ENCODE measurements at regions not wholly inside any gene's neighbourhood (a gene's known extent, or its start where the extent isn't known, plus 50 kb on each side); places are given as distances from the start of the nearest gene placed in this dataset.

DNA sequence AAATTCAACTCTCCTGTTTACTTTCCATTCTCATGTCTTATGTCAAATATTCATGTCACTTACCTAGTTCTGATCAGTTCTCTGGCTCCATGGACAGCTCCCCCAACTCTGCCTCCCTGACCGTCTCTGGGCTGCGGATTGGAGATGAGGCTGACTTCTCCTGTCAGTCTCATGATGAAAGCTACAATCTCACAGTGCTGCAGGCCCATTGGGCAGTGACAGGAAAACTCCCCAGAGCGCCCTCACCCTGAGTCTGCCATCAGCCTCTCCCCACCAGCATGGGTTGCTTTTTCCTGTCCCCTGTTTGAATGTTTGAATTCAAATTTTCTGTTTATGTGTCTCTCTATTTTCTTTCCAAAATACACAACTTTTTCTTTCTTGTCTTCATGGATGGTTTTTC lies 63.8 kb upstream of the TOP3B start:
- H3K4me2 ChIP-seq (ENCODE audit: low read length) = no peak overlapping the region
- no CpG with 5 or more reads among the region's 3 CpGs for WGBS (ENCODE audit: extremely low coverage, insufficient coverage, low lambda C conversion rate)
- no peaks in the 10 kb centered on the region for H3K79me1 ChIP-seq (ENCODE audit: low read length)
- H3K36me3 ChIP-seq (ENCODE audit: control insufficient read depth, insufficient read depth, low read length) = no peaks in the 10 kb centered on the region
- no peak overlapping the region for H2AK5ac ChIP-seq (ENCODE audit: low read length)
- H2BK5ac ChIP-seq (ENCODE audit: low read length) = no peak overlapping the region
- no peak overlapping the region for H2BK15ac ChIP-seq (replicated peaks; ENCODE audit: low read depth)
- H3K79me2 ChIP-seq (ENCODE audit: control insufficient read depth, insufficient read depth, low read length) = no peaks in the 10 kb centered on the region
- no peak overlapping the region for H3K4me3 ChIP-seq (ENCODE audit: low read length)
- no peaks in the 10 kb centered on the region for H3K4me1 ChIP-seq (ENCODE audit: control insufficient read depth, low read depth, low read length)
- no peak for DNase-seq
- no peak overlapping the region for H3K9ac ChIP-seq (ENCODE audit: low read length)
- H3K23ac ChIP-seq (ENCODE audit: low read length) = no peak overlapping the region
- no peak overlapping the region for H2BK120ac ChIP-seq (ENCODE audit: low read depth, low read length)
- no peak overlapping the region for H4K5ac ChIP-seq (ENCODE audit: low read length)
- H3K27ac ChIP-seq (ENCODE audit: low read depth, low read length) = no peak overlapping the region
- H3K4ac ChIP-seq (ENCODE audit: low read depth, low read length) = no peak overlapping the region
- no peak overlapping the region for H3K18ac ChIP-seq (ENCODE audit: low read length)
- H3K27me3 ChIP-seq (ENCODE audit: insufficient read depth, low read length, poor library complexity) = peaks cover 4% of the 10 kb centered on the region
- no peak overlapping the region for H3K56ac ChIP-seq (ENCODE audit: low read length)
- H4K8ac ChIP-seq (ENCODE audit: low read depth, low read length) = no peak overlapping the region

DNA sequence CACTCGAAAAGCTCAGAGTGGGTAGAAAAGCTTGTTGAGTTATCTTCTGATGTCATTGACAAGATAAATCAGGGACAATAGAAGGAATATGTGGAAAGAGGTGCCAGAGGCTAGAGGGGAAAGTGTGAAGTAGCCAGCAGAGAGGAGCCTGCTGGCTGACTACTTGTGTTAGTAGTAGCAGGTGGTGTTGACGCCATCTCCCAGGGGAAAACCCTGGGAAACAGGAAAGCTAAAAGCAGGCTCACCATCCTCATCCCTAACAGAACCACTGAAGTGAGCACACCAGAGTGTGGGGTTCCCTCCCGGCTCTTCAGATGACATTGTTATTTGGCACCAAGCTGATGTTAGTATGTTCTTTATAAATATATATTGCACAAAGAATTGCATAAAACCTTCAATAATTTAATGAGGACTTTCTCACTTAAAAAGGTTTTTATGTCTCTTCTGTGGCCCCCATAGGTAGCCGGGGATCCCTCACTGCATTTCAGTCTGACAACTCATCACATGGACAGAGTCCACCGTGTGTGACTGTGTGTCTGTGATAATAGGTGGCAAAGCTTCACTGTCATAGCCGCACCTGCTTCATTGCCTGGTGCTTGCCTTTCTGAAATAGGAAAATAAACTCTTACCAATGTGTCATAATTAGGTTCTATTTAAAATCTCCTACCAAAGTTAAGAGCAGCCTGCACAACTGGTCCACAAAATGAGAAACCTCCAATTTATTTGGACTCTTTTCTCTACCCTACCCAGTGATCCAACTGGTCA lies 63.2 kb upstream of the TOP3B start:
- Histone ChIP-seq H3K4me1 (ENCODE audit: control insufficient read depth, low read depth, low read length) (no peaks in the 10 kb centered on the region), H2BK120ac (ENCODE audit: low read depth, low read length) (no peak overlapping the region), H3K23ac (ENCODE audit: low read length) (no peak overlapping the region), H3K4me2 (ENCODE audit: low read length) (no peak overlapping the region), H4K5ac (ENCODE audit: low read length) (no peak overlapping the region), H3K4me3 (ENCODE audit: low read length) (no peak overlapping the region), H2BK15ac (replicated peaks; ENCODE audit: low read depth) (no peak overlapping the region), H3K27me3 (ENCODE audit: insufficient read depth, low read length, poor library complexity) (peaks cover 4% of the 10 kb centered on the region), H3K79me2 (ENCODE audit: control insufficient read depth, insufficient read depth, low read length) (no peaks in the 10 kb centered on the region), H3K79me1 (ENCODE audit: low read length) (no peaks in the 10 kb centered on the region), H4K8ac (ENCODE audit: low read depth, low read length) (no peak overlapping the region), H3K56ac (ENCODE audit: low read length) (no peak overlapping the region), H3K9ac (ENCODE audit: low read length) (no peak overlapping the region), H3K36me3 (ENCODE audit: control insufficient read depth, insufficient read depth, low read length) (no peaks in the 10 kb centered on the region), H3K27ac (ENCODE audit: low read depth, low read length) (no peak overlapping the region), H2AK5ac (ENCODE audit: low read length) (no peak overlapping the region), H2BK5ac (ENCODE audit: low read length) (no peak overlapping the region), H3K18ac (ENCODE audit: low read length) (no peak overlapping the region), H3K4ac (ENCODE audit: low read depth, low read length) (no peak overlapping the region)
- no peak for DNase-seq
- WGBS (ENCODE audit: extremely low coverage, insufficient coverage, low lambda C conversion rate) = no CpG with 5 or more reads among the region's 6 CpGs

DNA sequence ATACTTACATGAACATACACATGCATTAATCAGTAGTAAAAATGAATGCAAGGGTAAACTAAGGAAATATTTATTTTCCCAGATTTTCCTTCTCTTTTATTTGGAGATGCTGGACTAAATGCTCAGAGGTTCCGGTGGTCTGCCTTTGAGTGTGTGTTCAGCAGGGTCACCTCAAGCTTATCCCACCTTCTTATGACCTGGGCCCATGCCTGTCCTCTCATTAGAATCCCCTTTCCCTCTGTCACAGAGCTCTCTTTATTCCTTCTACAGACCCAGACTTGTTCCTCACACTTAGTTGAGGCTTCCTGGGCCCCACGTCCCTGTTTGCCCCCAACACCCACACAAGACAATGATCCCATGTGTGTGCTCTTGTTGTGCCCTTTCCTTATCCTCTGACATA lies 61.6 kb upstream of the TOP3B start:
- Histone ChIP-seq H4K8ac (ENCODE audit: low read depth, low read length) (no peak overlapping the region), H3K27ac (ENCODE audit: low read depth, low read length) (no peak overlapping the region), H3K9ac (ENCODE audit: low read length) (no peak overlapping the region), H4K5ac (ENCODE audit: low read length) (no peak overlapping the region), H2BK5ac (ENCODE audit: low read length) (no peak overlapping the region), H3K4ac (ENCODE audit: low read depth, low read length) (no peak overlapping the region), H3K27me3 (ENCODE audit: insufficient read depth, low read length, poor library complexity) (peaks cover 4% of the 10 kb centered on the region), H3K23ac (ENCODE audit: low read length) (no peak overlapping the region), H3K4me2 (ENCODE audit: low read length) (no peak overlapping the region), H3K4me3 (ENCODE audit: low read length) (no peak overlapping the region), H2BK15ac (replicated peaks; ENCODE audit: low read depth) (no peak overlapping the region), H3K4me1 (ENCODE audit: control insufficient read depth, low read depth, low read length) (no peaks in the 10 kb centered on the region), H2AK5ac (ENCODE audit: low read length) (no peak overlapping the region), H2BK120ac (ENCODE audit: low read depth, low read length) (no peak overlapping the region), H3K79me1 (ENCODE audit: low read length) (no peaks in the 10 kb centered on the region), H3K79me2 (ENCODE audit: control insufficient read depth, insufficient read depth, low read length) (no peaks in the 10 kb centered on the region), H3K18ac (ENCODE audit: low read length) (no peak overlapping the region), H3K36me3 (ENCODE audit: control insufficient read depth, insufficient read depth, low read length) (no peaks in the 10 kb centered on the region), H3K56ac (ENCODE audit: low read length) (no peak overlapping the region)
- no peak for DNase-seq
- no CpG with 5 or more reads among the region's 2 CpGs for WGBS (ENCODE audit: extremely low coverage, insufficient coverage, low lambda C conversion rate)

DNA sequence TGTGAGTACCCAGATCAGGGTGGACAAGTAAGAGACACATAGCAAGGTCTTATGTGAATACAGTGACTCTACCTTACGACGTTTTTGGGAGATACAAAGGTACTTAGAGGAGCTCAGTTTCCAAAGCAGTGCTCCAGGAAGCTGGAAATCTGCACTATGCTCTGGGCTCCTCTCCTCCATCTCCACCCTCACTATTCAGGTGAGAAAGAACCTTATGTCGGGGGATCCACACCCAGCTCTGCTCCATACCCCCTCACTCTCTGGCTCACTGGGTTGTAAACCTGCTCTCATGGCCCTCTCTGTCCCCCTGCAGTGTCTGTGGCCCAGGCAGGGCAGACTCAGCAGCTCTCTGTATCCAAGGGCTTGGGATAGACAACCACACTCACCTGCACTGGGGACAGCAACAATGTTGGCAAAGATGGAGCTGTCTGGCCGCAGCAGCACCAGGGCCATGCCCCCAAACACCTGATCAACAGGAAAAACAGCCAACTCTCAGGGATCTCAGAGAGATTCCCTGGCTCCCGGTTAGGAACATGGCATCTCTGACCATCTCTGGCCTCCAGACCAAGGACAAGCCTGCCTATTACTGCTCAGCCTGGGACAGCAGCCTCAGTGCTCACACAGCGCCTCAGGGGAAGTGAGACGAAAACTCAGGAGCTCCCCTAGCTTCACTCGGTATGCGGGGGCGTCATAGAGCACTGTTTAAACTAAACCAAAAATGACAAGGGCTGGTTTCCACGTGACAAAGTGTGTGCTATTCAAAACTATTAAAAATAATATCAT lies 60.9 kb upstream of the TOP3B start:
- Histone ChIP-seq H3K4me1 (ENCODE audit: control insufficient read depth, low read depth, low read length) (no peaks in the 10 kb centered on the region), H3K27me3 (ENCODE audit: insufficient read depth, low read length, poor library complexity) (peaks cover 4% of the 10 kb centered on the region)
- no CpG with 5 or more reads among the region's 11 CpGs for WGBS (ENCODE audit: extremely low coverage, insufficient coverage, low lambda C conversion rate)

DNA sequence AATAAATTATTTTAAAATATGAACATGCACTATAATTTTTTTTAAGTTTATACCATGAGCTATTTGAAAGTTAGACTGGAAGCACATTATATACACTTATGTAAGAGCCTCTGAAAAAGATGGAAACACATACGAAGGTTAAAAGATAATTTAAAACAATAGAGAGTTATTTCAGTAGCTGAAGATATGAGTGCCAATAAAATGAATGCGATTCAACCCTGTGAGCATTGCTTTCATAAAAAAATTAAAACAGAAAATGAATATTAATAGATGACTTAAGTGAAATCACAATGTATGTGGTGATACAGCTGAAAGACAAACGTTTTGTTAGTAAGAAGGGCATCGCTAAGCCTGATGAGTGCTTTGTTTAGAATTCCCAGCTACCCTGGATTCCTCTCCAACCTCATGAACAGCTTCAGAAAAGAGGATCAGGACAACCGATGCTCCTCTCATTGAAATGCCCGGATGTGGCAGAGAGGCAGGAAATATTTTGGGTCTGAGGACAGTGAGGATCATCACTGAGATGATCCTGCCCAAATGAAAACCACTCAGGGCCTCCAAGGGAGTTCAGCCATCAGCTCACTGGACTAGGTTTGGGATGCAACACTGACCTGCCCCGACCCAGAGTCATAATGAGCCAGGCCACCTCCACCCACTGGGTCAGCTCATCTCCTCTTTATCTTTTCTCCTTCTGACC lies 60.2 kb upstream of the TOP3B start:
- DNase-seq = no peak
- no peaks in the 10 kb centered on the region for H3K79me2 ChIP-seq (ENCODE audit: control insufficient read depth, insufficient read depth, low read length)
- no peak overlapping the region for H2BK120ac ChIP-seq (ENCODE audit: low read depth, low read length)
- H3K9ac ChIP-seq (ENCODE audit: low read length) = no peak overlapping the region
- peaks cover 4% of the 10 kb centered on the region for H3K27me3 ChIP-seq (ENCODE audit: insufficient read depth, low read length, poor library complexity)
- H3K4me1 ChIP-seq (ENCODE audit: control insufficient read depth, low read depth, low read length) = no peaks in the 10 kb centered on the region
- no peak overlapping the region for H3K56ac ChIP-seq (ENCODE audit: low read length)
- no peak overlapping the region for H3K18ac ChIP-seq (ENCODE audit: low read length)
- H4K8ac ChIP-seq (ENCODE audit: low read depth, low read length) = no peak overlapping the region
- WGBS (ENCODE audit: extremely low coverage, insufficient coverage, low lambda C conversion rate) = no CpG with 5 or more reads among the region's 7 CpGs
- H3K36me3 ChIP-seq (ENCODE audit: control insufficient read depth, insufficient read depth, low read length) = no peaks in the 10 kb centered on the region
- H3K23ac ChIP-seq (ENCODE audit: low read length) = no peak overlapping the region
- H3K4me3 ChIP-seq (ENCODE audit: low read length) = no peak overlapping the region
- no peak overlapping the region for H3K27ac ChIP-seq (ENCODE audit: low read depth, low read length)
- H3K4me2 ChIP-seq (ENCODE audit: low read length) = no peak overlapping the region
- no peak overlapping the region for H3K4ac ChIP-seq (ENCODE audit: low read depth, low read length)
- H3K79me1 ChIP-seq (ENCODE audit: low read length) = no peaks in the 10 kb centered on the region
- H2AK5ac ChIP-seq (ENCODE audit: low read length) = no peak overlapping the region
- no peak overlapping the region for H2BK5ac ChIP-seq (ENCODE audit: low read length)
- no peak overlapping the region for H4K5ac ChIP-seq (ENCODE audit: low read length)
- H2BK15ac ChIP-seq (replicated peaks; ENCODE audit: low read depth) = no peak overlapping the region

More for the DNA sequence above, 60.9 kb upstream of the TOP3B start:
- DNase-seq = no peak
- Histone ChIP-seq H3K4me2 (ENCODE audit: low read length) (no peak overlapping the region), H3K36me3 (ENCODE audit: control insufficient read depth, insufficient read depth, low read length) (no peaks in the 10 kb centered on the region), H3K23ac (ENCODE audit: low read length) (no peak overlapping the region), H2BK5ac (ENCODE audit: low read length) (no peak overlapping the region), H4K8ac (ENCODE audit: low read depth, low read length) (no peak overlapping the region), H4K5ac (ENCODE audit: low read length) (no peak overlapping the region), H3K27ac (ENCODE audit: low read depth, low read length) (no peak overlapping the region), H2AK5ac (ENCODE audit: low read length) (no peak overlapping the region), H3K4ac (ENCODE audit: low read depth, low read length) (no peak overlapping the region), H2BK120ac (ENCODE audit: low read depth, low read length) (no peak overlapping the region), H3K79me1 (ENCODE audit: low read length) (no peaks in the 10 kb centered on the region), H3K9ac (ENCODE audit: low read length) (no peak overlapping the region), H3K56ac (ENCODE audit: low read length) (no peak overlapping the region), H3K79me2 (ENCODE audit: control insufficient read depth, insufficient read depth, low read length) (no peaks in the 10 kb centered on the region), H2BK15ac (replicated peaks; ENCODE audit: low read depth) (no peak overlapping the region), H3K18ac (ENCODE audit: low read length) (no peak overlapping the region), H3K4me3 (ENCODE audit: low read length) (no peak overlapping the region)
